ENCODE measurements at regions not wholly inside any gene's neighbourhood (a gene's known extent, or its start where the extent isn't known, plus 50 kb on each side); places are given as distances from the start of the nearest gene placed in this dataset.

DNA sequence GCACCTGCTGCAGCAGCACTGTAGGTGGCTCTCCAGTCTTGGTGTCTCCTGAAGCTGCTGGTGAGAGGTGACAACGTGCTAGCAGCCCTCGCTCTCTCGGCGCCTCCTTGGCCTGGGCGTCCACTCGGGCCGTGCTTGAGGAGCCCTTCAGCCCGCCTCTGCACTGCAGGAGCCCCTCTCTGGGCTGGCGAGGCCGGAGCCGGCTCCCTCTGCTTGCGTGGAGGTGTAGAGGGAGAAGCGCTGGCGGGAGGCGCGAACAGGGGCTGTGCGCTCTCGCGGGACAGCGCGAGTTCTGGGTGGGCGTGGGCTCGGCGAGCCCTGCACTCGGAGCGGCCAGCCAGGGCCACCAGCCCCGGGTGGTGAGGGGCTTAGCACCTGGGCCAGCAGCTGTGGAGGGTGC is 62.2 kb upstream of the CNOT6 start:
- DNase-seq (ENCODE audit: low read depth in 2 of 2), result no peak
- TF ChIP-seq, protein P1, sequence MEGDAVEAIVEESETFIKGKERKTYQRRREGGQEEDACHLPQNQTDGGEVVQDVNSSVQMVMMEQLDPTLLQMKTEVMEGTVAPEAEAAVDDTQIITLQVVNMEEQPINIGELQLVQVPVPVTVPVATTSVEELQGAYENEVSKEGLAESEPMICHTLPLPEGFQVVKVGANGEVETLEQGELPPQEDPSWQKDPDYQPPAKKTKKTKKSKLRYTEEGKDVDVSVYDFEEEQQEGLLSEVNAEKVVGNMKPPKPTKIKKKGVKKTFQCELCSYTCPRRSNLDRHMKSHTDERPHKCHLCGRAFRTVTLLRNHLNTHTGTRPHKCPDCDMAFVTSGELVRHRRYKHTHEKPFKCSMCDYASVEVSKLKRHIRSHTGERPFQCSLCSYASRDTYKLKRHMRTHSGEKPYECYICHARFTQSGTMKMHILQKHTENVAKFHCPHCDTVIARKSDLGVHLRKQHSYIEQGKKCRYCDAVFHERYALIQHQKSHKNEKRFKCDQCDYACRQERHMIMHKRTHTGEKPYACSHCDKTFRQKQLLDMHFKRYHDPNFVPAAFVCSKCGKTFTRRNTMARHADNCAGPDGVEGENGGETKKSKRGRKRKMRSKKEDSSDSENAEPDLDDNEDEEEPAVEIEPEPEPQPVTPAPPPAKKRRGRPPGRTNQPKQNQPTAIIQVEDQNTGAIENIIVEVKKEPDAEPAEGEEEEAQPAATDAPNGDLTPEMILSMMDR (IDR thresholded peaks at IDR 0.05; ENCODE audit: low read depth, low read length), result no peak

DNA sequence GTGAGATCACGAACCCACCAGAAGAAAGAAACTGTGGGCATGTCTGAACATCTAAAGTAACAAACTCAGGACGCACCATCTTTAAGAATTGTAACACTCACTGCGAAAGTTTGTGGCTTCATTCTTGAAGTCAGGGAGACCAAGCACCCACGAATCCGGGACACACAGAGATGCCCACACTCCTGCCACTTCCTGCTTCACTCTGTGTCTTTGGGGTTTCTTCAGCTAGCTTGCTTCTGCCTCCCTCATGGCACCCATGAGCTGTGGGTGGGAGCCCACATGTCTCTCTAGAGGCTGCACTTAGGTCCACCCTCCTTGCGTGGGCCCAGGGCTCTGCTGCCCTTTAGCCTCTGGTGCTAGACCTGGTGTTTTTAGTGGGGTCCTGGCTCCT is 61.2 kb upstream of the CNOT6 start:
- TF ChIP-seq, protein P1 (IDR thresholded peaks at IDR 0.05; ENCODE audit: low read depth, low read length), result no peak
- no peak for DNase-seq (ENCODE audit: low read depth in 2 of 2)
- H3K4me3 ChIP-seq (replicated peaks in 1 of 2; ENCODE audit: low read depth in 2 of 2, low read length in 2 of 2), result no peak overlapping the region

More for the DNA sequence above, 62.2 kb upstream of the CNOT6 start:
- no peak overlapping the region for H3K4me3 ChIP-seq (replicated peaks in 1 of 2; ENCODE audit: low read depth in 2 of 2, low read length in 2 of 2)

DNA sequence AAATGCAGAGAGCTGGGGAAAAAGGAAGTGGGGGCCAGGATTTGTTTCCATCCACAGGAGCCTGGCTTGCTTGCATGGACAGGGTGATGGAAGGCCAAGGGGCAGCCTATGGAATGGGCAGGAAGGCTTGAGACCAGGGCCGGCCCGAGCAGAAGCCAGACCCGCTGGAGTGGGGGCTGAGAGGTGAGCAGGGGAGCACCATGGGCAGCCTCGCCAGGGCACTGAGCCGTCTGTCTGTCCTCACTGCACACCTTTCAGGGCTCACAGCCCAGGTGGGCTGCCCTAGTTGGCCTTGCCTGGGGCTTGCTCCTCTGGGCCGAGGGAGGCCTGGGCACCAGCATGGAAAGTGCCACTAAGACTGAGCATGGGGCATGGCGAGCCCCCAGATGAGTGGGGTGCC is 58.6 kb upstream of the CNOT6 start:
- H3K4me3 ChIP-seq (replicated peaks in 1 of 2; ENCODE audit: low read depth in 2 of 2, low read length in 2 of 2), result no peak overlapping the region
- DNase-seq (ENCODE audit: low read depth in 2 of 2), result no peak
- TF ChIP-seq, protein P1 (IDR thresholded peaks at IDR 0.05; ENCODE audit: low read depth, low read length), result no peak

DNA sequence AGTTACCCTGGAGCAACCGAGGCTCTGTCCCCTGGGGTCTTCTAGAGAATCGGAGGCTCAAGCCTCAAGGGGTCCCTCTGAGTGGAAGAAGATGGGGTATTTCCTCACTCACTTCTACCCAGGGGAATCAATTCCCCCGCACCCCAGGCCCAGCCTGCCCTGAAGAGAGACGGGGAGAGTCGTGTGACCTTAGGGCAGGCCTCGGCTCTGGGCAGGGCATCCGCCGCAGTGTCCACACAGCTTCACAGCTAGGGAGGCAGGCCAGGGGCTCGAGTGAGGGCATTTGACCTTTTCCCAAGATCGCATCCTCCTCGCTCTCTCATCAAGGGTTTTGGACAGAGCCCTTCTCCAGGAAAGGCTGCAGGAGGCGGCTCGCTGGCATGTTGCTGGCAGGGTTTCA is 57.9 kb upstream of the CNOT6 start:
- H3K4me3 ChIP-seq (replicated peaks in 1 of 2; ENCODE audit: low read depth in 2 of 2, low read length in 2 of 2), result no peak overlapping the region
- TF ChIP-seq, protein P1 (IDR thresholded peaks at IDR 0.05; ENCODE audit: low read depth, low read length), result no peak
- no peak for DNase-seq (ENCODE audit: low read depth in 2 of 2)

DNA sequence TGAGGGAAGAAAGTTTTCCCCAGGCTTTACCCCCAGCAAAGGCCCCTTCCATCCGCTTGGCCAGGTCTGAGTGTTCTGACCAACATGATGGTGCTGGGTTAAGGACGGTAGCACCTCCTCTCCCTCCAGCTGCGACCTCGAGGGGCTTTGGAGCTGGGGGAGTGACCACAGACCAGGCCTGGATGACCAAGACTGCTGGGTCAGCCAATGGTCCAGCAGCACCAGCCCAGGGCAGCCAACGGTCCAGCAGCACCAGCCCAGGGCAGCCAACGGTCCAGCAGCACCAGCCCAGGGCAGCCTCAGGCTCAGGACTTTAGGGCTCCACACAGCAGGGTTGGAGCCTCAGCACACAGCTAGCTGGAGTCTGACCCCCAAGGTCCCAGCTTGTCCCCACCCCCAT is 57.2 kb upstream of the CNOT6 start:
- no peak for DNase-seq (ENCODE audit: low read depth in 2 of 2)
- no peak overlapping the region for H3K4me3 ChIP-seq (replicated peaks in 1 of 2; ENCODE audit: low read depth in 2 of 2, low read length in 2 of 2)
- TF ChIP-seq, protein P1 (IDR thresholded peaks at IDR 0.05; ENCODE audit: low read depth, low read length), result no peak

DNA sequence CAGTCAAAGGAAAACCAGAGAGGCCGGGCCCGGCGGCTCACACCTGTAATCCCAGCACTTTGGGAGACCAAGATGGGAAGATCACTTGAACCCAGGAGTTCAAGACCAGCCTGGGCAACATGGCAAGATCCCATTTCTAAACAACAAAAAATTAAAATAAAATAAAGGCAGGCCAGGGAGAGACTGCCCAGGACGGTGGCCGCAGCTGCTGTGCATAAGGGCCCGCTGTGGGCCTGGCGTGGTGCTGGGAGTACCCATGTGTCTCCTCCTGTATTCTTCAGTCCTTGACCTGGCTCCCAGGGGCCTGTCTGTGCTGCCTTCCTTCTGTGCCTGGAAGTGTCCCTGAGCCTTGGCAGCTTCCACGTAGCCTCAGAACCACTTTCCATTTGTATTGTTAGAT is 56.8 kb upstream of the CNOT6 start:
- no peak overlapping the region for H3K4me3 ChIP-seq (replicated peaks in 1 of 2; ENCODE audit: low read depth in 2 of 2, low read length in 2 of 2)
- TF ChIP-seq, protein P1 (IDR thresholded peaks at IDR 0.05; ENCODE audit: low read depth, low read length), result no peak
- no peak for DNase-seq (ENCODE audit: low read depth in 2 of 2)
